ENCODE measurements at regions not wholly inside any gene's neighbourhood (a gene's known extent, or its start where the extent isn't known, plus 50 kb on each side); places are given as distances from the start of the nearest gene placed in this dataset.
"Not testable (repeated sequence)": the region's sequence is repeated elsewhere in the genome, so short reads cannot be mapped to it uniquely, and the experiment has no call there.

DNA sequence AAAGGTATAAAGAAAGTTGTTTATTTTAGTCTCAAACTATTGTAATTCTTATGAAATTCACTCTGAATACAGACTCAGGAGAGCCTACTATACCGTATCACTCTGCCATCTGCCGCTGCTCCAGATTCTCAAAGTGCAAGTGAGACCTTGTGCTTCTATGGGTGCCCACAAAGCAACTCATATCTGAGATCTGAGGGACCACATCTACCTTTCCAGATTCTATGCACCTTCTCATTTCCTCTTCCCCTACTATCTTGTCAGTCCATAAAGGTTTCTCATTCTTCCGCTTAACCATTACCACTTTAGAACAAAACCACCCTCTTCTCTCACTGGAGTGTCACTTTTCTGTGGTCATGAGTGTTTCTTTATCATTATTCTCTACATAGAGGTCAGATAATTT is 1236.9 kb downstream of the DIAPH3 start:
- no peak for ATAC-seq
- Mint-ChIP-seq H3K4me1 (ENCODE audit: low read depth) (no peaks in the 10 kb centered on the region), H3K4me3 (no peak overlapping the region), H3K36me3 (ENCODE audit: low read depth) (no peaks in the 10 kb centered on the region), H3K9me3 (ENCODE audit: insufficient read depth) (no peaks in the 10 kb centered on the region), H3K27ac (no peak overlapping the region), H3K27me3 (ENCODE audit: low read depth) (no peaks in the 10 kb centered on the region)
- POLR2A ChIA-PET, result no interaction called here
- no peak for DNase-seq
- CTCF ChIA-PET, result no interaction called here

DNA sequence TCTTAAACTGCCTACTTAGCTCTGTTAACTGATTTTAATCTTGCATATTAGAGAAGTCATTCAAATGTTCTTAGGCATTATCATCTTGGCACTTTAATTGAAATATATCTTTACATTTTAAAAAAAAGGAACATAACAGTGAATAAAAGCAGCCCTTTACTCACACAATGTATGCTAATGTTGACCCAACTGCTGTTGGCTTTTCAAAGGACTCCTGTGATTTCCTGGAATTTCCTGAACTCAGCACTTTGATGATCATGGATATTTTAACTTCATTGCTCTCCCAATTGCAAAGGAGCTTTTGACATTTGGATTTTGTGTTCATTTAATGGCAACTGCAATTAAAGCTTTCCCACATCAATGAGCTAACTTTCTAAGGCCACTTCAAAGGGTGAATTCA is 1230.3 kb downstream of the DIAPH3 start:
- Mint-ChIP-seq H3K27me3 (ENCODE audit: low read depth) (no peaks in the 10 kb centered on the region), H3K4me3 (no peak overlapping the region), H3K9me3 (ENCODE audit: insufficient read depth) (no peaks in the 10 kb centered on the region), H3K4me1 (ENCODE audit: low read depth) (no peaks in the 10 kb centered on the region), H3K27ac (no peak overlapping the region), H3K36me3 (ENCODE audit: low read depth) (no peaks in the 10 kb centered on the region)
- ChIA-PET CTCF (no interaction called here), POLR2A (interaction anchor here (0.8 kb wide), 1 partner anchor 97 kb away, joined by 3 read pairs; no protein-coding TSS in a partner anchor)
- ATAC-seq (no peak), DNase-seq (no peak)

DNA sequence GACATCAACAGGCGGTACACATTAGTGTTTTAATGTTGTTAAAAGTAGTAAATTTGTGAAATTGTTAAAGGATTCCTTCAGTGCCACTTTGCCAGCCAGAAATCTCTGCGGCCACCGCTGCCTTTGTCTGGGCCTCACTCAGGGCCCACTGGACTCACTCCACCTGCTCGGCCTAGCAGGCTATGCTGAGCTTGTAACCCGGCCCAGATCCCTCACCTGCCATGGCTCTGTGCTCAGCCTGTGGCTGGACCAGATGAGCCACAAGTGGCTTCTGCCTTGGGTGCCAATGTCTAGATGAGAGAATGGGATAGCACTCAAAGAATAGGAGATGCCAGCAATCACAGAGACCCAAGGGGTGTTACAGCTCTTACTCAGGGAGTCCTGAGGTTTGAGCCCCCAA is 1228.0 kb downstream of the DIAPH3 start:
- ATAC-seq, result no peak
- POLR2A ChIA-PET, result no interaction called here
- Mint-ChIP-seq H3K4me1 (ENCODE audit: low read depth) (no peaks in the 10 kb centered on the region), H3K4me3 (no peak overlapping the region), H3K9me3 (ENCODE audit: insufficient read depth) (no peaks in the 10 kb centered on the region), H3K27ac (no peak overlapping the region), H3K27me3 (ENCODE audit: low read depth) (no peaks in the 10 kb centered on the region), H3K36me3 (ENCODE audit: low read depth) (no peaks in the 10 kb centered on the region)
- CTCF ChIA-PET, result no interaction called here
- DNase-seq, result no peak

DNA sequence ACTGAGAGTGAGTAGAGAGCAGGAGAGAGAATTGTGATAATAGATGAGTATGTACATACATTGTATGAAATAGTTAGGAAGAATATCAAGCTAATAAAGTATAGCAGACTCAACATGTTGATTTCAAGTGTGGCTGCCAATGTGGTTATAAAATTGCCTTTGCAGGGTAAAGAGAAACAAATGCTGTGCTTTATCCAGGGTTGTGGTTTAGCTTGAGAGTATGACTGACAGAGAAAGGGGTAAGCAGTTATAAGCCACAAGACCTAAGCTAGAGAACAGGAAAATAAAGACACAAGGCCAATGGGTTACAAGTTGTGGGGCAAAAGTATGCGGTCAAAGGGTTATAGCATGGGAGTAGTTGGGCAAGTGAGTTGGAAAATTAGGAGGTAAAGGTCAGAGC is 1217.5 kb downstream of the DIAPH3 start:
- DNase-seq (no peak), ATAC-seq (no peak)
- Mint-ChIP-seq H3K27me3 (ENCODE audit: low read depth) (no peaks in the 10 kb centered on the region), H3K9me3 (ENCODE audit: insufficient read depth) (peaks cover 13% of the 10 kb centered on the region), H3K4me1 (ENCODE audit: low read depth) (no peaks in the 10 kb centered on the region), H3K36me3 (ENCODE audit: low read depth) (no peaks in the 10 kb centered on the region), H3K4me3 (no peak overlapping the region), H3K27ac (no peak overlapping the region)
- CTCF ChIA-PET, result no interaction called here
- POLR2A ChIA-PET, result no interaction called here

DNA sequence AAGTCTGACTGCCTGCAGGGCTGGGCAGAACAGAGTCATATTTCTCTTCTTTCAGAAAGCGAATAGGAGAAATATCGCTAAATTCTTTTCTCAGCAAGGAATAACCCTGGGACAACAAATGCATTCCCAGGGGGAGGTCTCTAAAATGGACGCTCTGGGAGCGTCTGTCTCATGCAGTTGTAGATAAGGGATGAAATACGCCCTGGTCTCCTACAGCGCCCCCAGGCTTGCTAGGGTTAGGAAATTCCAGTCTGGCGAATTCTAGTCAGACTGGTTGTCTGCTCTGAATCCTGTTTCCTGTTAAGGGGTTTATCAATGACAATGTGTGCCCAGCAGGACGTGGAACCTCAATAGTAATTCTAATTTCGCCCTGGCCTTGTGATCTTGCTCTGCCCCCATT is 1214.1 kb downstream of the DIAPH3 start:
- Mint-ChIP-seq H3K27ac (no peak overlapping the region), H3K4me3 (no peak overlapping the region), H3K27me3 (ENCODE audit: low read depth) (no peaks in the 10 kb centered on the region), H3K9me3 (ENCODE audit: insufficient read depth) (peaks cover 9% of the 10 kb centered on the region), H3K4me1 (ENCODE audit: low read depth) (no peaks in the 10 kb centered on the region), H3K36me3 (ENCODE audit: low read depth) (no peaks in the 10 kb centered on the region)
- ChIA-PET CTCF (no interaction called here), POLR2A (no interaction called here)
- no peak for DNase-seq
- ATAC-seq, result no peak

DNA sequence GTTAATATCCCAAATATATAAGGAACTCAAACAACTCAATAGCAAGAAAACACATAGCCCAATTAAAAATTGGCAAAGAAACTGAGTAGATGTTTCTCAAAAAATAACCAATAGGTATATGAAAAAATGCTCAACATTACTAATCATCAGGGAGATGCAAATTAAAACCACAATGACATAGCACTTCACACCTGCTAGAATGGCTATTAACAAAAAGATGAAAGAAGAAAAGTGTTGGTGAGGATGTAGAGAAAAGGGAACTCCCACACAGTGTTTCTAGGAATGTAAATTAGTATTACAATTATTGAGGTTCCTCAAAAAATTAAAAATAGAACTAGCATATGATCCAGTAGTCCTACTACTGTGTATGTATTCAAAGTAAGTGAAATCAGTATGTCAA is 1212.8 kb downstream of the DIAPH3 start:
- Mint-ChIP-seq H3K27ac (no peak overlapping the region), H3K4me1 (ENCODE audit: low read depth) (no peaks in the 10 kb centered on the region), H3K4me3 (no peak overlapping the region), H3K36me3 (ENCODE audit: low read depth) (no peaks in the 10 kb centered on the region), H3K27me3 (ENCODE audit: low read depth) (no peaks in the 10 kb centered on the region), H3K9me3 (ENCODE audit: insufficient read depth) (peaks cover 8% of the 10 kb centered on the region)
- ChIA-PET POLR2A (no interaction called here), CTCF (no interaction called here)
- ATAC-seq, result no peak
- no peak for DNase-seq

DNA sequence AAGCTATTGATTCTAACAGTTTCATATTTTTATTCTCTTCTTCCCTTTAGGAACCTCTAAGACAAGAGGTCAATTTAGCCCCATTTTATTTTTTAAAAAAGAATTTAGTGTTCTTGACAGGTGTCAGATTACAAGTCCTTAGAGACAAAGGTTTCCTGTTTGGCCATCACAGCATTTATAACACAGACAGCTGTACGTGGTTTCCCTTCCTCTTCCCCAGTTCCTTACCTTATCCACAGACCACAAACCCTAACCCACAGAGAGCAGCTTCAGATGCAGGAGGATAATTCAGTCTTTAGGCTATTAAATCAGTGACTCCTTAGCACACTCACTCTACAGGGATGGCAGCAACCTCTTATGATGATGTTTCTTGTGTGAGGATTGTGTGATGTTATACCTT is 1210.1 kb downstream of the DIAPH3 start:
- no peak for ATAC-seq
- ChIA-PET POLR2A (no interaction called here), CTCF (no interaction called here)
- Mint-ChIP-seq H3K9me3 (ENCODE audit: insufficient read depth) (peaks cover 6% of the 10 kb centered on the region), H3K36me3 (ENCODE audit: low read depth) (no peaks in the 10 kb centered on the region), H3K27ac (no peak overlapping the region), H3K4me3 (no peak overlapping the region), H3K27me3 (ENCODE audit: low read depth) (no peaks in the 10 kb centered on the region), H3K4me1 (ENCODE audit: low read depth) (no peaks in the 10 kb centered on the region)
- DNase-seq, result no peak

DNA sequence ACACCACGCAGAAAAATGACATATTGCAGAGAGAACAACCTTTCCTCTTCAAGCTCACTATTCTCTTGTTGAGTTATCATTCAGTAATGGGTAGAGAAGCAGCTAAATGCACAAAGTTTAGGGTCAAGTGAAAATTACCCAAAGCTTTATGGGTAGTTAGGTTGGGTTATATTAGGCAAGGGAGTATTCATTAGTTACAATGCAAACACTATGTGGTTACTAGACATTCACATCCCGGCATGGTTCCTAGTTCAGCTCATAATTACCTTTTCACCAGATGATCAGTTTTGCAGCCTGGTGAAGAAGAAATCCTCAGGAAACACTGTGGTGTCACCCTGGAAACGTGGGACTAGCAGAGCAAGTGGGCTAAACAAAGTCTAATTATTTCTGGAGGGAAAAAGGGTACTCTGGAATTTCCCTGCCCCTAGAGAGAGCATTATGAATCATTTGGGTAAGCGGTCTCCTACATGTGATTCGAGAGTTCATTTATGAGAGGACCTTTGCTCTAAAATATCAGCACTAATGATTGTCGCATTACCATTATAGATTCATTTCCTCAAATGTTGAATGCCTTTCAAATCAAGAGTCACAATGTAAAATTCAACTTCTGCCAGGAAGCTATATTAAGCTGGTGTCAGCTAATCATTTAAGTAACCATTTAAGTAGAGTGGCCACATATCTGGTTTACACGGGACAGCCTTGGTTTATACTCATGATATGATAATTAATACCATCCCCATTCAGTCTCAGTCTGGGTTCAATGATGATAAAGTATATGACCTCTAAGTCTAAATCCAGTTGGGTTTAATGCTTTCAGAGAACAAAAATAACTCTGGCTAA is 1208.0 kb downstream of the DIAPH3 start:
- DNase-seq, result no peak
- H3K27me3 Mint-ChIP-seq (ENCODE audit: low read depth), result no peaks in the 10 kb centered on the region
- no peaks in the 10 kb centered on the region for H3K4me1 Mint-ChIP-seq (ENCODE audit: low read depth)
- POLR2A ChIA-PET, result no interaction called here
- CTCF ChIA-PET, result no interaction called here
- H3K27ac Mint-ChIP-seq, result no peak overlapping the region
- no peaks in the 10 kb centered on the region for H3K9me3 Mint-ChIP-seq (ENCODE audit: insufficient read depth)
- ATAC-seq, result no peak
- H3K36me3 Mint-ChIP-seq (ENCODE audit: low read depth), result no peaks in the 10 kb centered on the region
- H3K4me3 Mint-ChIP-seq, result no peak overlapping the region

DNA sequence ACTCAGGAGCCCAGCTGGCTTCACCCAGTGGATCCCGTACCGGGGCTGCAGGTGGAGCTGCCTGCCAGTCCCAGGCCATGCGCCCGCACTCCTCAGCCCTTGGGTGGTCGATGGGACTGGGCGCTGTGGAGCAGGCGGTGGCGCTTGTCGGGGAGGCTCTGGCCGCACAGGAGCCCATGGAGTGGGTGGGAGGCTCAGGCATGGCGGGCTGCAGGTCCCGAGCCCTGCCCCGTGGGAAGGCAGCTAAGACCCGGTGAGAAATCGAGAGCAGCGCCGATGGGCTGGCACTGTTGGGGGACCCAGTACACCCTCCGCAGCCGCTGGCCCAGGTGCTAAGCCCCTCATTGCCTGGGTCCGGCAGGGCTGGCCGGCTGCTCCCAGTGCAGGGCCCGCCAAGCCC is 1205.6 kb downstream of the DIAPH3 start:
- H3K36me3 Mint-ChIP-seq (ENCODE audit: low read depth); H3K27me3 Mint-ChIP-seq (ENCODE audit: low read depth); H3K9me3 Mint-ChIP-seq (ENCODE audit: insufficient read depth); POLR2A ChIA-PET; ATAC-seq; DNase-seq; H3K4me1 Mint-ChIP-seq (ENCODE audit: low read depth); H3K27ac Mint-ChIP-seq; H3K4me3 Mint-ChIP-seq; CTCF ChIA-PET: not testable (repeated sequence)

DNA sequence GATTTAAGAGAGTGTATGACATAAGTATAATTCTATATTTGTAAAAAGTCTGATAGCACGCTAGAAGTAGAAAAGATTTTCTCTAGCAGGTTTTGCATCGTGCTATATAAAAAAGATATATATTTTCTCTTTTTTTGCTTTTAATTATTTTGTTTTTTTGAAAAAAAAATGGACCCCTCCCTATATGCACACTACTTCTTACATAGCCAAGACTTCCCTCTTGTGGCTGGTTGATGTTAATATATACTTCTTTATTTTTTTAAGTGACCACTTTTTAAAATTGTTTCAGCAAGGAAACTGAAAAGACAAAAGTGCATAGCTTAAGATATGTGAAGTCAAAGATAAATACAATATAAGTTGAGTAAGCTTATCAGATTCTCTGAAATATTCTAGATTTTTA is 1202.8 kb downstream of the DIAPH3 start:
- ChIA-PET CTCF (no interaction called here), POLR2A (no interaction called here)
- H3K27me3 Mint-ChIP-seq (ENCODE audit: low read depth), result no peaks in the 10 kb centered on the region
- H3K27ac Mint-ChIP-seq, result no peak overlapping the region
- no peak for DNase-seq
- no peak for ATAC-seq
- no peak overlapping the region for H3K4me3 Mint-ChIP-seq
- H3K4me1 Mint-ChIP-seq (ENCODE audit: low read depth), result no peaks in the 10 kb centered on the region
- no peaks in the 10 kb centered on the region for H3K36me3 Mint-ChIP-seq (ENCODE audit: low read depth)
- no peaks in the 10 kb centered on the region for H3K9me3 Mint-ChIP-seq (ENCODE audit: insufficient read depth)

DNA sequence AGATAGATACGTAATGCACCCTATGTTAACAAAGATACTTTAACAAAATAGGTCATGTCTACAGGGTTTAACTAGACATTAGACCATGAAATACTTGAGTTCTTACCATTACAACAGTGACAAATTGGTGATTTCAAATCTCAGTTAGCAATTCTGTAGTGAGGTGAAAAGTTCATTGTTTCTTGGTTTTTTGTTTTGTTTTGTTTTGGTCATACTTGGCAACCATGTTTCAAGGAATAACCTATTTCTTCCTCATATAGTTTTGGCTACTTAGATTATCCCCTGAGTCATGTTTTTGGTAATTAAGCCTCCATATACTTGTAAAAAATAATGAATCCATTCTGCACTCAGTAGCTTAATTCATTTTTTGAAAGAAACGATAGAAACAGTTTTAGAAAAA is 1200.4 kb downstream of the DIAPH3 start:
- H3K27ac Mint-ChIP-seq, result no peak overlapping the region
- no peak for ATAC-seq
- POLR2A ChIA-PET, result no interaction called here

DNA sequence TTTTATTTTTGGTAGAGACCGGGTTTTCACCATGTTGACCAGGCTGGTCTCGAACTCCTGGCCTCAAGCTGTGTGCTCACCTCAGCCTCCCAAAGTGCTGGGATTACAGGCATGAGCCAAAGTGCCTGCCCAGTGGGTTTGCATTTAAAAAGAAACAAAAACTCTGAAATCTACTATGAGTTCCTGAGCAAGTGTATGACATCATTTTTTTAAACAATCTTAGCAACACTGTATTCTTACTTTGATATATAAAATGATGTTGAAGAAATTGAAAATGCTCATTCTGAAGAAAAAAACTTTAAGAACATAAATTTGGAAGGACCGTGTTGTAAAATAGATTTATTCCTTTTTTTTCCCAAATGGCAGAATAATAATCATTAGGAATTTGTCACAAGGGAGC is 1199.7 kb downstream of the DIAPH3 start:
- Mint-ChIP-seq H3K4me1 (ENCODE audit: low read depth) (no peaks in the 10 kb centered on the region), H3K4me3 (no peak overlapping the region), H3K9me3 (ENCODE audit: insufficient read depth) (peaks cover 7% of the 10 kb centered on the region), H3K36me3 (ENCODE audit: low read depth) (no peaks in the 10 kb centered on the region), H3K27me3 (ENCODE audit: low read depth) (no peaks in the 10 kb centered on the region), H3K27ac (no peak overlapping the region)
- ATAC-seq, result no peak
- ChIA-PET CTCF (no interaction called here), POLR2A (no interaction called here)
- no peak for DNase-seq

More for the DNA sequence above, 1200.4 kb downstream of the DIAPH3 start:
- Mint-ChIP-seq H3K9me3 (ENCODE audit: insufficient read depth) (peaks cover 5% of the 10 kb centered on the region), H3K36me3 (ENCODE audit: low read depth) (no peaks in the 10 kb centered on the region), H3K4me1 (ENCODE audit: low read depth) (no peaks in the 10 kb centered on the region), H3K27me3 (ENCODE audit: low read depth) (no peaks in the 10 kb centered on the region), H3K4me3 (no peak overlapping the region)
- CTCF ChIA-PET, result no interaction called here
- DNase-seq, result no peak

DNA sequence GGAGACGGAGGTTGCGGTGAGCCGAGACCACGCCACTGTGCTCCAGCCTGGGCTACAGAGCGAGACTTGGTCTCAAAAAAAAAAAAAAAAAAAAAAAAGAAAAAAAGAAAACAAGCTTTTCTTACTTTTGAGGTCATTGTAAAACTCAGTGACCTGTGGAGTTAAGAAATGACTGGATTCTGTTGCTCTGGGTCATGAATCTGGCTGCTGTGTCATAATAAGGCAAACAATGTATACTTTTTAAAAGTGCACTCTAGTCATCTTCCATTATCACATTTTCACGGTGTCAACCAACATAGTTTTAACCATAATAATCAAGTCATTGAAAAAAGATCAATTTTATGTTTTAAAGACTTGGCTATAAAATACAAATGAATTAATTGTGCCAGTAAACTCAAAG is 1186.6 kb downstream of the DIAPH3 start:
- H3K4me3 Mint-ChIP-seq, result no peak overlapping the region
- CTCF ChIA-PET, result no interaction called here
- POLR2A ChIA-PET, result no interaction called here
- no peaks in the 10 kb centered on the region for H3K4me1 Mint-ChIP-seq (ENCODE audit: low read depth)
- H3K36me3 Mint-ChIP-seq (ENCODE audit: low read depth), result no peaks in the 10 kb centered on the region
- ATAC-seq (no peak), DNase-seq (no peak)
- no peaks in the 10 kb centered on the region for H3K27me3 Mint-ChIP-seq (ENCODE audit: low read depth)
- no peaks in the 10 kb centered on the region for H3K9me3 Mint-ChIP-seq (ENCODE audit: insufficient read depth)
- H3K27ac Mint-ChIP-seq, result no peak overlapping the region
